ENCODE measurements at regions not wholly inside any gene's neighbourhood (a gene's known extent, or its start where the extent isn't known, plus 50 kb on each side); places are given as distances from the start of the nearest gene placed in this dataset.

GRCh38 chr16:54722210-54722676 is 208.4 kb upstream of the IRX5 start:
- no peak for DNase-seq

- DNase-seq: no peak
Measured at GRCh38 chr16:54720259-54720658, 210.4 kb upstream of the IRX5 start.

- DNase-seq: no peak
Measured at GRCh38 chr16:54719624-54720023, 211.0 kb upstream of the IRX5 start.

- no peak for DNase-seq
Measured at GRCh38 chr16:54718376-54718775, 212.3 kb upstream of the IRX5 start.

- no peak for DNase-seq
Measured at GRCh38 chr16:54715011-54715410, 215.7 kb upstream of the IRX5 start.

- no peak for DNase-seq
Measured at GRCh38 chr16:54712866-54713265, 217.8 kb upstream of the IRX5 start.

- DNase-seq: no peak
Measured at GRCh38 chr16:54707813-54708212, 222.9 kb upstream of the IRX5 start.

GRCh38 chr16:54706406-54706805 is 224.3 kb upstream of the IRX5 start:
- no peak for DNase-seq

- DNase-seq: no peak
Measured at GRCh38 chr16:54703339-54703738, 227.3 kb upstream of the IRX5 start.

- no peak for DNase-seq
Measured at GRCh38 chr16:54699656-54700055, 231.0 kb upstream of the IRX5 start.

GRCh38 chr16:54697677-54698076 is 233.0 kb upstream of the IRX5 start:
- no peak for DNase-seq

- no peak for DNase-seq
Measured at GRCh38 chr16:54696970-54697369, 233.7 kb upstream of the IRX5 start.

- DNase-seq: no peak
Measured at GRCh38 chr16:54696522-54696921, 234.1 kb upstream of the IRX5 start.

GRCh38 chr16:54694651-54695050 is 236.0 kb upstream of the IRX5 start:
- DNase-seq: no peak

- DNase-seq: no peak
Measured at GRCh38 chr16:54693864-54694263, 236.8 kb upstream of the IRX5 start.

- no peak for DNase-seq
Measured at GRCh38 chr16:54690710-54691109, 240.0 kb upstream of the IRX5 start.

- DNase-seq: no peak
Measured at GRCh38 chr16:54690306-54690705, 240.4 kb upstream of the IRX5 start.

GRCh38 chr16:54689072-54689865 is 241.4 kb upstream of the IRX5 start:
- DNase-seq: no peak

GRCh38 chr16:54688339-54688738 is 242.3 kb upstream of the IRX5 start:
- DNase-seq: no peak

GRCh38 chr16:54687043-54687899 is 243.4 kb upstream of the IRX5 start:
- no peak for DNase-seq

- no peak for DNase-seq
Measured at GRCh38 chr16:54685682-54686081, 245.0 kb upstream of the IRX5 start.

- DNase-seq: no peak
Measured at GRCh38 chr16:54679531-54679930, 251.1 kb upstream of the IRX5 start.

- DNase-seq: no peak
Measured at GRCh38 chr16:54677308-54677950, 253.2 kb upstream of the IRX5 start.

- DNase-seq: no peak
Measured at GRCh38 chr16:54673313-54673712, 257.4 kb upstream of the IRX5 start.

All from NCI-H187 (cell line).